Putamen (tissue), 1 donor: ENCODE measurements at regions not wholly inside any gene's neighbourhood (a gene's known extent, or its start where the extent isn't known, plus 50 kb on each side); places are given as distances from the start of the nearest gene placed in this dataset.
"Not testable (repeated sequence)": the region's sequence is repeated elsewhere in the genome, so short reads cannot be mapped to it uniquely, and the experiment has no call there.

Experiments used
- DNase-seq: peaks from one replicate; pipeline ENCODE4 v3.0.0-alpha.2; 2016; ENCODE audit warnings: low spot score

- DNase-seq: no peak
Observed at GRCh38 chrX:52585892-52586291, 68.8 kb downstream of the SSX7 start.

GRCh38 chrX:52577464-52578173 is 60.8 kb upstream of the XAGE1B start:
- DNase-seq: no peak

- no peak for DNase-seq
Observed at GRCh38 chrX:52576946-52577345, 60.1 kb upstream of the XAGE1B start.

GRCh38 chrX:52576474-52576873 is 59.6 kb upstream of the XAGE1B start:
- DNase-seq: no peak

- DNase-seq: peak; percentile 8
Observed at GRCh38 chrX:52574416-52575275, 57.8 kb upstream of the XAGE1B start.

GRCh38 chrX:52568146-52568545 is 51.3 kb upstream of the XAGE1B start:
- DNase-seq: not testable (repeated sequence)
